GM18520 (cell line): ENCODE measurements at regions not wholly inside any gene's neighbourhood (a gene's known extent, or its start where the extent isn't known, plus 50 kb on each side); places are given as distances from the start of the nearest gene placed in this dataset.
"Not testable (repeated sequence)": the region's sequence is repeated elsewhere in the genome, so short reads cannot be mapped to it uniquely, and the experiment has no call there.

Experiments
- ATAC-seq: cut with Tn5 transposase; IDR thresholded peaks from one replicate; pipeline ENCODE4 v1.9.1; 2021; ENCODE audit not compliant: unreplicated experiment

DNA sequence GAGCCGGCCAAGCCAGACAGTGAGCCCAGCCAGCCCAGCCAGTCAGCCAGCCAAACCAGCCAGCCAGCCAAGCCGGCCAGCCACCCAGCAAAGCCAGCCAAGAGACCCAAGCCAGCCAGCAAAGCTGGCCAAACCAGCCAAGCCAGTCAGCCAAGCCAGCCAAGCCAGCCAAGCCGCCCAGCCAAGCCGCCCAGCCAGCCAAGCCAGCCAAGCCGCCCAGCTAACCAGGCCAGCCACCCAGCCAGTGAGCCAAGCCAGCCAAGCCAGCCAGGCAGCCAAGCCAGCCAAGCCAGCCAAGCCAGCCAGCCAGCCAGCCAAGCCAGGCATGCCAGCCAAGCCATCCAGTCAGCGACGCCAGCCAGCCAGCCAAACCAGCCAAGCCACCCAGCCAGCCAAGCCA, 1596.9 kb downstream of the RPIA start:
- not testable (repeated sequence) for ATAC-seq

DNA sequence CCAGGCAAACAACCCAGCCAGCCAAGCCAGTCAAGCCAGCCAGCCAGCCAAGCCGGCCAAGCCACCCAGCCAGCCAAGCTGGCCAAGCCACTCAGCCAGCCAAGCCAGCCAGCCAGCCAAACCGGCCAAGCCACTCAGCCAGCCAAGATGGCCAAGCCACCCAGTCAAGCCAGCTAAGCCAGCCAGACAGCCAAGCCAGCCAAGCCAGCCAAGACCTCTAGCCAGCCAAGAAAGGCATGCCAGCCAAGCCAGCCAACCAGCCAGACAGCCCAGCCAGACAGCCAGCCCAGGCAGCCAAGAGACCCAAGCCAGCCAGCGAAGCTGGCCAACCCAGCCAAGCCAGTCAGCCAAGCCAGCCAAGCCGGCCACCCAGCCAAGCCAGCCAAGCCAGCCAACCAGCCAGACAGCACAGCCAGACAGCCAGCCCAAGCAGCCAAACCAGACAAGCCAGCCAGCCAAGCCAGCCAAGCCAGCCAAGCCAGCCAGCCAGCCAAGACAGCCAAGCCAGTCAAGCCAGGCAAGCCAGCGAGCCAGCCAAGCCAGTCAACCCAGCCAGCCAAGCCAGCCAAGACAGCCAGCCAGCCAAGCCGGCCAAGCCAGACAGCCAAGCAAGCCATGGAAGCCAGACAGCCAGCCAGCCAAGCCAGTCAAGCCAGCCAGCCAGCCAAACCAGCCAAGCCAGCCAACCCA, 1598.0 kb downstream of the RPIA start:
- not testable (repeated sequence) for ATAC-seq

DNA sequence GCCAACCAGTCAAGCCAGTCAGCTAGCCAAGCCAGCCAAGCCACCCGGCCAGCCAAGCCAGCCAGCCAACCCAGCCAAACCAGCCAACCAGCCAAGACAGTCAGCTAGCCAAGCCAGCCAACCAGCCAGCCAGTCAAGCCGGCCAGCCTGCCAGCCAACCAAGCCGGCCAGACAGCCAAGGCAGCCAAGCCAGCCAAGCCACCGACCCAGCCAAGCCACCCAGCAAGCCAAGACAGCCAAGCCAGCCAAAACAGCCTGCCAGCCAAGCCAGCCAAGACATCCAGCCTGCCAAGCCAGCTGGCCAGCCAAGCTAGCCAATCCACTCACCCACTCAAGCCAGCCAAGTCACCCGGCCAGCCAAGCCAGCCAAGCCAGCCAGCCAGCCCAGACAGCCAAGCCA, 1599.2 kb downstream of the RPIA start:
- ATAC-seq: not testable (repeated sequence)

DNA sequence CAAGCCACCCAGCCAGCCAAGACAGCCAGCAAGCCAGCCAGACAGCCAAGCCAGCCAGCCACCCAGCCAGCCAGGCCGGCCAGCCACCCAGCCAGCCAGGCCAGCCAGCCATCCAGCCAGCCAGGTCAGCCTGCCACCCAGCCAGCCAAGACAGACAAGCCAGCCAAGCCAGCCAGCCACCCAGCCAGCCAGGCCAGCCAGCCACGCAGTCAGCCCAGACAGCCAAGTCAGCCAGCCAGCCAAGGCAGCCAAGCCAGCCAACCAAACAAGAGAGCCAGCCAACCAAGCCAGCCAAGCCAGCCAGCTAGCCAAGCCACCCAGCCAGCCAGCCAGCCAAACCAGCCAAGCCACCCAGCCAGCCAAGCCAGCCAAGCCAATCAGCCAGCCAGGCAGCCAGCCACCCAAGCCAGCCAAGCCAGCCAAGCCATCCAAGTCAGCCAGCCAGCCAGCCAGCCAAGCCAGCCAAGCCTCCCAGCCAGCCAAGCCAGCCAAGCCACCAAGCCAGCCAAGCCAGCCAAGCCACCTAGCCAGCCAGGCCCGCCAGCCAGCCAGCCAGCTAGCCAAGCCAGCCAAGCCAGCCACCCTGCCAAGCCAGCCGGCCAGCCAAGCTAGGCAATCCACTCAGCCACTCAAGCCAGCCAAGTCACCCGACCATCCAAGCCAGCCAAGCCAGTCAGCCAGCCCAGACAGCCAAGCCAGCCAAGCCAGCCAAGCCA, 1599.9 kb downstream of the RPIA start:
- ATAC-seq: not testable (repeated sequence)

DNA sequence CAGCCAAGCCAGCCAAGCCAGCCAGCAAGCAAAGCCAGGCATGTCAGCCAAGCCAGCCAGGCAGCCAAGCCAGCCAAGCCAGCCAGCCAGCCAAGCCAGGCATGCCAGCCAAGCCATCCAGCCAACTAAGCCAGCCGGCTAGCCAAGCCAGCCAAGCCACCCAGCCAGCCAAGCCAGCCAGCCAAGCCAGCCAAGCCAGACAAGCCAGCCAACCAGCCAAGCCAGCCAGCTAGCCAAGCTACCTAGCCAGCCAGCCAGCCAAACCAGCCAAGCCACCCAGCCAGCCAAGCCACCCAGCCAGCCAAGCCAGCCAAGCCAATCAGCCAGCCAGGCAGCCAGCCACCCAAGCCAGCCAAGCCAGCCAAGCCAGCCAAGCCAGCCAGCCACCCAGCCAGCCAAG, 1600.5 kb downstream of the RPIA start:
- not testable (repeated sequence) for ATAC-seq

DNA sequence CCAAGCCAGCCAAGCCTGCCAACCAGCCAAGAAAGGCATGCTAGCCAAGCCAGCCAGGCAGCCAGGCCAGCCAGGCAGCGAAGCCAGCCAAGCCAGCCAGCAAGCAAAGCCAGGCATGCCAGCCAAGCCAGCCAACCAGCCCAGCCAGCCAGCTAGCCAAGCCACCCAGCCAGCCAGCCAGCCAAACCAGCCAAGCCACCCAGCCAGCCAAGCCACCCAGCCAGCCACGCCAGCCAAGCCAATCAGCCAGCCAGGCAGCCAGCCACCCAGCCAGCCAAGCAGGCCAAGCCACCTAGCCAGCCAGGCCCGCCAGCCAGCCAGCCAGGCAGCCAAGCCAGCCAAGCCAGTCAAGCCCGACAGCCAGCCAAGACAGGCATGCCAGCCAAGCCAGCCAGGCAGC, 1601.0 kb downstream of the RPIA start:
- not testable (repeated sequence) for ATAC-seq

DNA sequence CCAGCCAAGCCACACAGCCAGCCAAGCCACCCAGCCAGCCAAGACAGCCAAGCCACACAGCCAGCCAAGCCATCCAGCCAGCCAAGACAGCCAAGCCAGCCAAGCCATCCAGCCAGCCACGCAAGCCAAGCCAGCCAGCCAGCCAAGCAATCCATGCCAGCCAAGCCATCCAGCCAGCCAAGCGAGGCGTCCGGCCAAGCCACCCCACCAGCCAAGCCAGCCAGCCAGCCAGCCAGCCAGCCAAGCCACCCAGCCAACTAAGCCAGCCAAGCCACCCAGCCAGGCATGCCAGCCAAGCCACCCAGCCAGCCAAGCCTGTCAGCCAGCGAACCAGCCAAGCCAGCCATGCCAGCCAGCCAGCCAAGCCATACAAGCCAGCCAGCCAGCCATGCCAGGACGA, 1601.8 kb downstream of the RPIA start:
- ATAC-seq: not testable (repeated sequence)

DNA sequence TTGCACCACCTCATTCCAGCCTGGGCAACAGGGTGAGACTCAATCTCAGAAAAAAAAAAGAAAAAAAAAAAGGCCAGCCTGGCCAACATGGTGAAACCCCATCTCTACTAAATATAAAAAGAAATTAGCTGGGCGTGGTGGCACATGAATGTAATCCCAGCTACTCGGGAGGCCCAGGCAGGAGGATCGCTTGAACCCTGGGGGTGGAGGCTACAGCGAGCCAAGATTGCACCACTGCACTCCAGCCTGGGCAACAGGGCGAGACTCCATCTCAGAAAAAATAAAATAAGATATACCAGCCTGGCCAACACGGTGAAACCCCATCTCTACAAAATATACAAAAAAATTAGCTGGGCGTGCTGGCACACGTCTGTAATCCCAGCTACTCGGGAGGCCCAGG, 1602.3 kb downstream of the RPIA start:
- not testable (repeated sequence) for ATAC-seq

DNA sequence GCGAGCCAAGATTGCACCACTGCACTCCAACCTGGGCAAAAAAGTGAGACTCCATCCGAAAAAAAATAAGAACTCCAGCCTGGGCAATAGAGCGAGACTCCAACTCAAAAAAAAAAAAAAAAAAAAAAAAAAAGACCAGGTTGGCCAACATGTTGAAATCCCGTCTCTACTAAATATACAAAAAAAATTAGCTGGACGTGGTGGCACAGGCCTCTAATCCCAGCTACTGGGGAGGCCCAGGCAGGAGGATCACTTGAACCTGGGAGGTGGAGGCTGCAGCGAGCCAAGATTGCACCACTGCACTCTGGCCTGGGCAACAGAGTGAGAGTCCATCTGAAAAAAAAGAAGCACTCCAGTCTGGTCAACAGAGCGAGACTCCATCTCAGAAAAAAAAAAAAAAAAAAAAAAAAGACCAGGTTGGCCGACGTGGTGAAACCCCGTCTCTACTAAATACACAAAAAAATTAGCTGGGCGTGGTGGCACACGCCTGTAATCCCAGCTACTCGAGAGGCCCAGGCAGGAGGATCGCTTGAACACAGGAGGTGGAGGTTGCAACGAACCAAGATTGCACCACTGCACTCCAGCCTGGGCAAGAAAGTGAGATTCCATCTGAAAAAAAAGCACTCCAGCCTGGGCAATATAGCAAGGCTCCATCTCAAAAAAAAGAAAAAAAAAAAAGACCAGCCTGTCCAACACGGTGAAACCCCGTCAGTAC, 1603.7 kb downstream of the RPIA start:
- not testable (repeated sequence) for ATAC-seq

DNA sequence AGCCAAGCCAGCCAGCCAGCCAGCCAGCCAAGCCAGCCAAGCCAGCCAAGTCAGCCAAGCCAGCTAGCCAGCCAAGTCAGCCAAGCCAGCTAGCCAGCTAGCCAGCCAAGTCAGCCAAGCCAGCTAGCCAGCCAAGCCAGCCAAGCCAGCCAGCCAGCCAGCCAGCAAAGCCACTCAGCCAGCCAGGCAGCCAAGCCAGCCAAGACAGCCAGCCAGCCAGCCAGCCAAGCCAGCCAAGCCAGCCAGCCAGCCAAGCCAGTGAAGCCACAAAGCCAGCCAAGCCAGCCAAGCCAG, 1605.0 kb downstream of the RPIA start:
- not testable (repeated sequence) for ATAC-seq

DNA sequence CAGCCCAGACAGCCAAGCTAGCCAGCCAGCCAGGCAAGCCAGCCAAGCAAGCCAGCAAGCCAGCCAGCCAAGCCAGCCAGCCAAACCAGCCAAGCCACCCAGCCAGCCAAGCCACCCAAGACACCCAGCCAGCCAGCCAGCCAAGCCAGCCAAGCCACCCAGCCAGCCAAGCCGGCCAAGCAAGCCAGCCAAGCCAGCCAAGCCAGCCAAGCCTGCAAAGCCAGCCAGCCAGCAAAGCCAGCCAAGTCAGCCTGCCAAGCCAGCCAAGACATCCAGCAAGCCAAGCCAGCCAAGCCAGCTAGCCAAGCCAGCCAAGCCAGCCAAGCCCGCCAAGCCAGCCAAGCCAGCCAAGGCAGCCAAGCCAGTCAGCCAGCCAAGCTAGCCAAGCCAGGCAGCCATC, 1606.2 kb downstream of the RPIA start:
- not testable (repeated sequence) for ATAC-seq

DNA sequence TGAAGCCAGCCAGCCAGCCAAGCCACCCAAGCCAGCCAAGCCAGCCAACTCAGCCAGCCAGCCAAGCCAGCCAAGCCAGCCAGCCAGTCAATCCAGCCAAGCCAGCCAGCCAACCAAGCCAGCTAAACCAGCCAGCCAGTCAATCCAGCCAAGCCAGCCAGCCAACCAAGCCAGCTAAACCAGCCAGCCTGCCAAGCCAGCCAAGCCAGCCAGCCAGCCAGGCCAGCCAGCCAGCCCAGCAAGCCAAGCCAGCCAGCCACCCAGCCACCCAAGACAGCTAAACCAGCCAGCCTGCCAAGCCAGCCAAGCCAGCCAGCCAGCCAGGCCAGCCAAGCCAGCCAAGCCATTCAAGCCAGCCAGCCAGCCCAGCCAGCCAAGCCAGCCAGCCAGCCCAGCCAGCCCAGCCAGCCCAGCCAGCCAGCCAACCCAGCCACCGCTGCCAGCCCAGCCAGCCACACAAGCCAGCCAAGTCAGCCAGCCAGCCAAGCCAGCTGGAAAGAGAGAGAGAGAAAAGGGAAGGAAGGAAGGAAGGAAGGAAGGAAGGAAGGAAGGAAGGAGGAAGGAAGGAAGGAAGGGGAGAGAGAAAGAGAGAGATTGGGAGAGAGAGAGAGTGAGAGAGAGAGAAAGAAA, 1606.8 kb downstream of the RPIA start:
- ATAC-seq: not testable (repeated sequence)

DNA sequence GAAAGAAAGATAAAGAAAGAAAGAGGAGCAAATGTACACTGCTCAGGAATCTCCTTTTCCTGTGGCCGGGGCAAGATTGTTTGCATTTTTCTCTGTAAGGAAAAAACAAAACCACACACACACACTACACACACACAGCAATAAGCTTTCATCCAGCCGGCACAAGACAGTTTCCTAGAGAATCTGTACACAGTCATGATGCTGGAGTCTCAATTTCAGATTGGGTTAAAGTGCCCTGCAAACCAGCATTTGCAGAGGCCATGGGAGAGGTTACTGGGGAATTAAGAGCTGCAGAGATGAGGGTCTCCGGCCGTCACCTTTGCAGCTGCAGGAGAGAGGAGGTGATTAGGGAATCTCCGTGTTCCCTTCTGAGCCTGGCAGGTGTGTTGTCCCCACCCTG, 1607.5 kb downstream of the RPIA start:
- ATAC-seq: not testable (repeated sequence)

DNA sequence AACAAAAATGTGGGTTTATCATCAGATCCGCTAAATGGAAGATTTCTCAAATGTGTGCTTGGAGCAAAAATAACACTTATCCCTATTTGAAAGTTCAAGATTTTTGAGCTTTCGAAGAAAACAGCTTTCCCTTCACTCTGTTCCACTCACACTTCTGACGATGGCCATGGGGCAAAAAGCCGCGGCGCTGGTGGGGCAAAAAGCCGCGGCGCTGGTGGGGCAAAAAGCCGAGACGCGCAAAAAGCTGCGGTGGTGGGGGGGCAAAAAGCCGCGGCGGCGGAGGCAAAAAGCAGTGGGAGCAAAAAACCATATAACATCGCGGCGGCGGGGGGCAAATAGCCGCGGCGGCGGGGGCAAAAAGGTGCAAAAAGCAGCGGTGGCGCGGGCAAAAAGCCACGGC, 1631.5 kb downstream of the RPIA start:
- not testable (repeated sequence) for ATAC-seq

DNA sequence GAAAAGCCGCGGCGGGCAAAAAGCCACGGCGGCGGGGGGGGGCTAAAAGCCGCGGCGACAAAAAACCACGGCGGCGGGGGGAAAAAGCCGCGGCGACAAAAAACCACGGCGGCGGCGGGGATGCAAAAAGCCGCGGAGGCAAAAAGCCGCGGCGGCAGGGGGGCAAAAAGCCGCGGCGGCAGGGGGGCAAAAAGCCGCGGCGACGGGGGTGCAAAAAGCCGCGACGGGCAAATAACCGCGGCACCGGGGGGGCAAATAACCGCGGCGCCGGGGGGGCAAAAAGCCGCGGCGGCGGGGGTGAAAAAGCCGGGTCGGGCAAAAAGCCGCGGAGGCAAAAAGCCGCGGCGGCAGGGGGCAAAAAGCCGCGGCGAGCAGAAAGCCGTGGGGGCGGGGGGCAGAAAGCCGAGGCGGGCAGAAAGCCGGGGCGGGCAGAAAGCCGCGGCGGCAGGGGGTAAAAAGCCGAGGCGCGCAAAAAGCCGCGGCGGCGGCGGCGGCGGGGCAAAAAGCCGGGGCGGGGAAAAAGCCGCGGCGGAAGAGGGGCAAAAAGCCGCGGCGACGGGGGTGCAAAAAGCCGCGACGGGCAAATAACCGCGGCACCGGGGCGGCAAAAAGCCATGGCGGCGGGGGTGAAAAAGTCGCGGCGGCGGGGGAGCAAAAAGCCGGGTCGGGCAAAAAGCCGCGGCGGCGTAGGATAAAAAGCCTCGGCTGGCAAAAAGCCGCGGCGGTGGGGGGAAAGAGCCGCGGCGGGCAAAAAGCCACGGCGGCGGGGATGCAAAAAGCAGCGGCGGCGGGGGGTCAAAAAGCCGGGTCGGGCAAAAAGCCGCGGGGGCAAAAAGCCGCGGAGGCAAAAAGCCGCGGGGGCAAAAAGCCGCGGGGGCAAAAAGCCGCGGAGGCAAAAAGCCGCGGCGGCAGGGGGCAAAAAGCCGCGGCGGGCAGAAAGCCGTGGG, 1632.4 kb downstream of the RPIA start:
- not testable (repeated sequence) for ATAC-seq

DNA sequence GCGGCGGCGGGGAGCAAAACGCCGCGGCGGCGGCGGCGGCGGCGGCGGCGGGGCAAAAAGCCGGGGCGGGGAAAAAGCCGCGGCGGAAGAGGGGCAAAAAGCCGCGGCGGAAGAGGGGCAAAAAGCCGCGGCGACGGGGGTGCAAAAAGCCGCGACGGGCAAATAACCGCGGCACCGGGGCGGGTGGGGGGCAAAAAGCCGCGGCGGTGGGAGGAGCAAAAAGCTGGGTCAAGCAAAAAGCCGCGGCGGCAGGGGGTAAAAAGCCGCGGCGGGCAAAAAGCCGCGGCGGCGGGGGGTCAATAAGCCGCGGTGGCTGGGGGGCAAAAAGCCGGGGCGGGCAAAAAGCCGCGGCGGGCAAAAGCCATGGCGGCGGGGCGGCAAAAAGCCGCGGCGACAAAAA, 1633.2 kb downstream of the RPIA start:
- ATAC-seq: not testable (repeated sequence)

DNA sequence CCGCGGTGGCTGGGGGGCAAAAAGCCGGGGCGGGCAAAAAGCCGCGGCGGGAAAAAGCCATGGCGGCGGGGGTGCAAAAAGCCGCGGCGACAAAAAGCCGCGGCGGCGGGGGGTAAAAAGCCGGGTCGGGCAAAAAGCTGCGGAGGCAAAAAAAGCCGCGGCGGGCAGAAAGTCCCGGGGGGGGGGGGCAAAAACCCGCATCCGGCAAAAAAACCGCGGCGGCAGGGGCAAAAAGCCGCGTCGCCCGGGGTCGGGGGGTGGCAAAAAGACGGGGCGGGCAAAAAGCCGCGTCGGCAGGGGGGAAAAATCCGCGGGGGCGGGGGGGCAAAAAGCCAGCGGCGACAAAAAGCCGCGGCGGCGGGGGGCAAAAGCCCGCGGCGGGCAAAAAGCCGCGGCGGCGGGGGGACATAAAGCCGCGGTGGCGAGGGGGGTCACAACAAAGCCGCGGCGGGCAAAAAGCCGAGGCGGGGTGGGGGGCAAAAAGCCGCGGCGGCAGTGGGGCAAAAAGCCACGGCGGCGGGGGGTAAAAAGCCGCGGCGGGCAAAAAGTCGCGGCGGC, 1634.4 kb downstream of the RPIA start:
- ATAC-seq: not testable (repeated sequence)

DNA sequence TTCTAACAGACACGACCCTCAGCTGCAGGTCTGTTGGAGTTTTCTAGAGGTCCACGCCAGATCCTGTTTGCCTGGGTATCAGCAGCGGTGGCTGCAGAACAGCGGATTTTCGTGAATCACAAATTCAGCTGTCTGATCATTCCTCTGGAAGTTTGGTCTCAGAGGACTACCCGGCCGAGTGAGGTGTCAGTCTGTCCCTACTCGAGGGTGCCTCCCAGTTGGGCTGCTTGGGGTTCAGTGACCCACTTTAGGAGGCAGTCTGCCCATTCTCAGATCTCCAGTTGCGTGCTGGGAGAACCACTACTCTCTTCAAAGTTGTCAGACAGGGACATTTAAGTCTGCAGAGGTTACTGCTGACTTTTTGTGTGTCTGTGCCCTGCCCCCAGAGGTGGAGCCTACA, 1664.1 kb downstream of the RPIA start:
- not testable (repeated sequence) for ATAC-seq

DNA sequence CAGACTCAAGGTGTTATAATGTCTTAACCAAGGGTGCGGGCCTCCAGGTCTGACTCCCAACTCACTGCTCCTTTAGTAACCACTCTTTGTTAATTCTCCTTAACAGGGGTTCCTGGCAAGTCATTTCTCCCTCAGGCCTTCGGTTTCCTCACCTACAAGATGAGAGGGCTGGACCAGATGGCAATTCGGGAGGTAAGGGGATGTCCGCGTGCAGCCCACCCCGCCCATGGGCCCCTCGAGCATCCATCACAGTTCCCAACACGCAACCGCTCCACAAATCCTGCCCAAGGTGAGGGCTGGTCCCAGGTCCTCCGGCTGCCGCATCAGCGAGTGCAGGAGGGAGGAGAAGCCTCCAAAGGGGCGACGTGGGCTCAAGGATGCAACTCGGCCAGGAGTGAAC, 1667.9 kb downstream of the RPIA start:
- ATAC-seq: not testable (repeated sequence)
